ENCODE measurements at regions not wholly inside any gene's neighbourhood (a gene's known extent, or its start where the extent isn't known, plus 50 kb on each side); places are given as distances from the start of the nearest gene placed in this dataset.
A peak's percentile ranks its signal among the peaks of the same experiment; 100 is the strongest.

DNA sequence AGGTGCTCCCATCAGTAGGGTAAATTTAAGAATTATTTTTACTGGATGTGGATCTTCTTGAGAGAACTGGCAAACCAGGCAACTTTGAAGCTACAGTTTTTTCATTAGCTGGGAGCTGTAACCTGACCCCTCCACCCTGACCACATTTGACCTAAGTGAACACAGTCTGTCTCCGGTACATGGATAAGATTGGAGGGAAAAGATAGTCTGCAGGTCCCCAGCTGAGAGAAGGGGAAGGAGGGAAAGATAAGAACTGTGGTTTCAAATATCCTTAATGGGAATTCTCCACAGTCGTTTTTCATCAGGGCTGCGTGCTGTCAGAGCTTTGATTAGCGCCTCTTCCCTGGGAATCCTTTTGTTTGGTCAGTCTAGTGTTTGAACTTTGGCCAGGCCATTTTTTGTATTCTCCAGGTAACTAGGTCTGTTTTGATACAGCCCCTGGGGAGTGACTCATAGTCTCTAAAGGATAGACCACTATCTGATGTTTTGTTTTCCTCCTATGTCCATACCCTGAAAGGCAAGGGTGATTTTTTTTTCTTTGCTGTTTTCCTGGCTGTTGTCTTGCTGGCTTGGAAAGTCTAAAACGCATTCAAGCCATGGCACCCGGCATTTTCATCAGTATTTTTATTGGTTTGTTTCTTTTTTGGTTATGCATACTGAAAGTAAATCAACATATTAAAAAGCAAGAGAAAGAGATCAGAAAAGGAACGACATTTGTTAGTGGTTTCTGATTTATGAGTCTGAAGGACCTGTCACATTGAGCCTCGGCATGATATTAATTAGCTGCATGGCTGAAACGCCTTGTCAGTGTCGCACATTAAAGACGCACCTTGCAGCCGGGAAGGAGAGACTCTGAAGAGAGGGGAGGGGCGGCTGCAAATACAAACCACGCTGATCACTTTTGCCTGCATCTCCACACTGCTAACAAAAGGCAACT is 183.4 kb upstream of the FN1 start:
- Histone ChIP-seq H3K4me3 (ENCODE audit: low read depth, low read length) (no peak overlapping the region), H3K27ac (ENCODE audit: low read depth, low read length) (peak overlapping the region; percentile 79; the same call in 1 of the 2 replicates), H3K9ac (ENCODE audit: low read length) (peak overlapping the region; percentile 27), H3K36me3 (ENCODE audit: control insufficient read depth, insufficient read depth, low read length) (no peaks in the 10 kb centered on the region), H3K27me3 (ENCODE audit: control insufficient read depth, insufficient read depth, low read length) (no peaks in the 10 kb centered on the region), H3K9me3 (ENCODE audit: control insufficient read depth, insufficient read depth, low read depth, low read length) (peaks cover 19% of the 10 kb centered on the region), H3K4me1 (ENCODE audit: control insufficient read depth, insufficient read depth, low read length) (peaks cover 25% of the 10 kb centered on the region)

DNA sequence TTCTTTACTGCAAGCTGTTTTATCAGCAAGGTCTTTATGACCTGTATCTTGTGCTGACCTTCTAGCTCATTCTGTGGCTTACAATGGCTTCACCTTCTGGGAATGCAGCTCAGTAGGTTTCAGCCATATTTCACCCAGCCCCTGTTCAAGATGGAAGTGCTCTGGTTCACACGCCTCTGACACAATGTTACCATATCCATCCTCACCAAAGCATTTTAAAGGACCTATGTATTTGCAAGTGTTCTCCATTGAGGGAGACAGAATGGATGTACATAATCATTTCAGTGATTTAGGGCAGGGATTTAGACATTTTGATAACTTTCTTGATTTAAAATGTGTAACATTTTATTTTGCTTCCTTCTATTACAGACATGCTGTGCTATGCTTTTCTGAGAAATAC is 182.3 kb upstream of the FN1 start:
- no peaks in the 10 kb centered on the region for H3K27me3 ChIP-seq (ENCODE audit: control insufficient read depth, insufficient read depth, low read length)
- no peaks in the 10 kb centered on the region for H3K36me3 ChIP-seq (ENCODE audit: control insufficient read depth, insufficient read depth, low read length)
- peaks cover 32% of the 10 kb centered on the region for H3K4me1 ChIP-seq (ENCODE audit: control insufficient read depth, insufficient read depth, low read length)
- H3K9ac ChIP-seq (ENCODE audit: low read length), result no peak overlapping the region
- no peak overlapping the region for H3K27ac ChIP-seq (ENCODE audit: low read depth, low read length)
- peaks cover 19% of the 10 kb centered on the region for H3K9me3 ChIP-seq (ENCODE audit: control insufficient read depth, insufficient read depth, low read depth, low read length)
- H3K4me3 ChIP-seq (ENCODE audit: low read depth, low read length), result no peak overlapping the region

DNA sequence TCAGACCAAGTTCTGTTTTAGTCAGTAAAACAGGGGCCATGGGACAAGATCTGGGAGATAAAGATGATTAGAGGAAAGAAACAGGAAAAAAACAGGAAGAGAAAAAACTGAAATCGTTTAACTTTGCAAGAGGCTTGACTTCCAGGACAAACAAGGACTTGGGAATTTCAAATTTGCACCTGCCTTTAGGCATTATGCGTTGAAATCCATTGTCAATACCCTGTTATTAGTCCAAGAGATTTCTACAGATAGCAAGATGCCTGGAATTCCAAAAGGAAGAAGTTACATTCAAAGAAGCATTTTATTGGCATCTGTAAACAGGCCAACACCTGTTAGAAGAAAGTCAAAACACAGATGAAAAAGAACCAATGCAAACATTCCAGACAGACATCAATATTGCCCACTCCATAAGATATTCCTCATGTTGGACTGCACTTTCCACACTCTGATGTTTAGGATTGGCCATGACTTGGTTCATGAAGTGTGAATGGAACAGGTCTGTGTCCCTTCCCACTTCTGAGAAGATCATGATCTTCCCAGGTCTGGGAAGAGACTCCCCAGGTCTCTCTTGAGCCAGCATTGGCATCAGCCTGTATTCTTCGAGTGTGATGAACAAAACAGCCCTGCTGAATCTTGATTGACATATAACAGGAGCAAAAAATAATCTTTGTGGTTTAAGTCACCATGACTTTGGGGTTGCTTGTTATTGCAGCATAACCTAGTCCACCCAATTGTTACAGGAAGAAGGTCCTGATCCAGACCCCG is 181.4 kb upstream of the FN1 start:
- peaks cover 40% of the 10 kb centered on the region for H3K4me1 ChIP-seq (ENCODE audit: control insufficient read depth, insufficient read depth, low read length)
- H3K27ac ChIP-seq (ENCODE audit: low read depth, low read length), result no peak overlapping the region
- no peaks in the 10 kb centered on the region for H3K27me3 ChIP-seq (ENCODE audit: control insufficient read depth, insufficient read depth, low read length)
- no peak overlapping the region for H3K4me3 ChIP-seq (ENCODE audit: low read depth, low read length)
- no peaks in the 10 kb centered on the region for H3K36me3 ChIP-seq (ENCODE audit: control insufficient read depth, insufficient read depth, low read length)
- peaks cover 19% of the 10 kb centered on the region for H3K9me3 ChIP-seq (ENCODE audit: control insufficient read depth, insufficient read depth, low read depth, low read length)
- no peak overlapping the region for H3K9ac ChIP-seq (ENCODE audit: low read length)

DNA sequence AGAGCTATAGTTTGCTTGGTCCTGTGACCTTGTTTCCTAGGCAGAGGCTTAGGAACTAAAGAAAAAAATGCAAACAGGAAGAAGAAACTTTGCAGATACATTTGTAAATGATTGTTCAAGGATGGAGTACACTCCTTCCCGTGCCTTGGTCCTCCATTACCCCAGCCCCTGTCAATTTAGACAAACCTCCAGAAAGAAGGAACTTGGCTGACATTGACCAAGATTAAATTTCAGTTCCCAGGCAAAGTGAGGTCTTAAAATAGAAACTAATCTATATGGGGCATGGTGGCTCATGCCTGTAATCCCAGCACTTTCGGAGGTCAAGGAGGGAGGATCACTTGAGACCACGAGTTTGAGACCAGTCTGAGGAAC is 179.9 kb upstream of the FN1 start:
- Histone ChIP-seq H3K9ac (ENCODE audit: low read length) (no peak overlapping the region), H3K4me1 (ENCODE audit: control insufficient read depth, insufficient read depth, low read length) (peaks cover 42% of the 10 kb centered on the region), H3K9me3 (ENCODE audit: control insufficient read depth, insufficient read depth, low read depth, low read length) (peaks cover 19% of the 10 kb centered on the region), H3K27ac (ENCODE audit: low read depth, low read length) (no peak overlapping the region), H3K27me3 (ENCODE audit: control insufficient read depth, insufficient read depth, low read length) (no peaks in the 10 kb centered on the region), H3K4me3 (ENCODE audit: low read depth, low read length) (no peak overlapping the region), H3K36me3 (ENCODE audit: control insufficient read depth, insufficient read depth, low read length) (no peaks in the 10 kb centered on the region)

DNA sequence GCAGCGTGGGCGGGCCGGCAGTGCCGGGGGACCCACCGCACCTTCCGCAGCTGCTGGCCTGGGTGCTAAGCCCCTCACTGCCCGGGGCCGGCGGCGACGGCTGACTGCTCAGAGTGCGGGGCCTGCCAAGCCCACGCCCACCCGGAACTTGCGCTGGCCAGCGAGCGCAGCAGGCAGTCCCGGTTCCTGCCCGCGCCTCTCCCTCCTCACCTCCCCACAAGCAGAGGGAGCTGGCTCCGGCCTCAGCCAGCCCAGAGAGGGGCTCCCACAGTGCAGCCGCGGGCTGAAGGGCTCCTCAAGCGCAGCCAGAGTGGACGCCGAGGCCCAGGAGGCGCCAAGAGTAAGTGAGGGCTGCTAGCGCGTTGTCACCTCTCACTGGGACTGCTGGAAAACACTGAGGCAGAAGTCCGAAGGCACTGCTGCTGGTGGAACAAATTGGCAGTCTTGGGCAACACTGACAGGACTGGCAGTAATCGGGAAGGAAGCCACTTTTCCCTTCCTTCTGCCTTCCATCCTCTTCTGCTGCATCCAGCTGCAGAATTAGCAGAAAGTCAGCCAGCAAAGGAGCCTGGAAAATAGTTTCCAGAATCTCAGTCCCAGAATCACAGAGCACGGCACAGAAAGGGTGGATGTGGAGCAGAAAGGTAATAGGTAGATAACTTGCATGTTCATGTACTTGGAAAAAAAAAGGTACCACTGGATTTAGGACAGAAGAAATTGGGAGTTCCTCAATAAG is 179.4 kb upstream of the FN1 start:
- Histone ChIP-seq H3K9ac (ENCODE audit: low read length) (no peak overlapping the region), H3K27me3 (ENCODE audit: control insufficient read depth, insufficient read depth, low read length) (no peaks in the 10 kb centered on the region), H3K4me1 (ENCODE audit: control insufficient read depth, insufficient read depth, low read length) (peaks cover 41% of the 10 kb centered on the region), H3K36me3 (ENCODE audit: control insufficient read depth, insufficient read depth, low read length) (no peaks in the 10 kb centered on the region), H3K4me3 (ENCODE audit: low read depth, low read length) (no peak overlapping the region), H3K9me3 (ENCODE audit: control insufficient read depth, insufficient read depth, low read depth, low read length) (peaks cover 19% of the 10 kb centered on the region), H3K27ac (ENCODE audit: low read depth, low read length) (no peak overlapping the region)

DNA sequence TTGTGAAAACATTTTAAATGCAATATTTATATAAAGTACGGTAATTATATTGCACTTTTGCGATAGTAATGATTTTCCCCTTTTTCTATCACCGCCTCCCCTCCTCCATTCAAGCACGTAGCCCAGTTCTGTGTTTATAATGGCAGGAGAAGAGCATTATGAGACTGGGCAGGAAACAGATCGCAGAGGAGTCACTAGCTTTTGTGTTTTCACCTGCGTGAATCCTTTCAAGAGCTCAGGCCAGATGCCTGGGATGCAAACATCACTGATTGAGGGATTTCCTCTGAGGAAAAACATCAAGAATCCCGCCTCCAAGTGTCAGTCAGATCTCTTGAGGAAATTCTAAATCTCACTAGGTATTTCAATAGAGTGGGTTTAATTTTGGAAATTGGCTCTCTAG is 178.4 kb upstream of the FN1 start:
- no peak overlapping the region for H3K27ac ChIP-seq (ENCODE audit: low read depth, low read length)

DNA sequence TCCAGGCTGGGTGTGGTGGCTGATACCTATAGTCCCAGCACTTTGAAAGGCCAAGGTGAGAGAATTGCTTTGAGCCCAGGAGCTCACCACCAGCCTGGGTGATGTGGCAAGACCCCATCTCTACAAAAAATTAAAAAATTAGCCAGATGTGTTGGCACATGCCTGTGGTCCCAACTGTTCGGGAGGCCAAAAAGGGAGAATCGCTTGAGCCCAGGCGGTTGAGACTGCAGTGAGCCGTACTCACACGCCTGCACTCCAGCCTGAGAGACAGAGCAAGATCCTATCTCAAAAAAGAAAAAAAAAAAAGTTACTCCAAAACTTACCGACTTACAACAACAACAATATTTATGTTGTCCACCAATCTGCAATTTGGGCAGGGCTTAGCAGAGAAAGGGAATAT is 178.0 kb upstream of the FN1 start:
- peaks cover 19% of the 10 kb centered on the region for H3K9me3 ChIP-seq (ENCODE audit: control insufficient read depth, insufficient read depth, low read depth, low read length)
- H3K4me1 ChIP-seq (ENCODE audit: control insufficient read depth, insufficient read depth, low read length), result peaks cover 27% of the 10 kb centered on the region
- no peaks in the 10 kb centered on the region for H3K36me3 ChIP-seq (ENCODE audit: control insufficient read depth, insufficient read depth, low read length)
- no peak overlapping the region for H3K27ac ChIP-seq (ENCODE audit: low read depth, low read length)
- no peak overlapping the region for H3K4me3 ChIP-seq (ENCODE audit: low read depth, low read length)
- no peaks in the 10 kb centered on the region for H3K27me3 ChIP-seq (ENCODE audit: control insufficient read depth, insufficient read depth, low read length)
- no peak overlapping the region for H3K9ac ChIP-seq (ENCODE audit: low read length)

More for the DNA sequence above, 178.4 kb upstream of the FN1 start:
- no peaks in the 10 kb centered on the region for H3K27me3 ChIP-seq (ENCODE audit: control insufficient read depth, insufficient read depth, low read length)
- no peak overlapping the region for H3K4me3 ChIP-seq (ENCODE audit: low read depth, low read length)
- peaks cover 19% of the 10 kb centered on the region for H3K9me3 ChIP-seq (ENCODE audit: control insufficient read depth, insufficient read depth, low read depth, low read length)
- no peak overlapping the region for H3K9ac ChIP-seq (ENCODE audit: low read length)
- peaks cover 31% of the 10 kb centered on the region for H3K4me1 ChIP-seq (ENCODE audit: control insufficient read depth, insufficient read depth, low read length)
- no peaks in the 10 kb centered on the region for H3K36me3 ChIP-seq (ENCODE audit: control insufficient read depth, insufficient read depth, low read length)

DNA sequence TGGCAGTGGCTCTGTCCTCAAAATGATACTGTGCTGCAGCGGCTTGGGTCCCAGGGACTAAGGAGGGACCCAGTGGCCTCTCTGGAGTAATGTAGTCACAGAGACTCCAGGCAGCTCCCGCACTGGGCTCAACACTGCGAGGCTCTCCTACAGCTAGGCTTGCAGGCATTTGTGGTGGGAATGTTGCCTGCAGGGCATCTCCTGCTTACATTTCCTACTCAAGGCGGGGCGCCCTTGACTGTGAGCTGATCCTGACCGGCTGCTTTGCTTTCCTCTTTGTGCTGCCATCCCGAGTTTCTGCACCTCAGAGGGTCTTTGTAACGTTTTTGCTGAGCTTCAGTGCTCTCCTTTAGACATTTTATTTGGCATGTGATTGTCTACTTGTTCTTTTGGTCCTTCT is 177.4 kb upstream of the FN1 start:
- Histone ChIP-seq H3K36me3 (ENCODE audit: control insufficient read depth, insufficient read depth, low read length) (no peaks in the 10 kb centered on the region), H3K4me3 (ENCODE audit: low read depth, low read length) (no peak overlapping the region), H3K9me3 (ENCODE audit: control insufficient read depth, insufficient read depth, low read depth, low read length) (peaks cover 19% of the 10 kb centered on the region), H3K27ac (ENCODE audit: low read depth, low read length) (no peak overlapping the region), H3K27me3 (ENCODE audit: control insufficient read depth, insufficient read depth, low read length) (no peaks in the 10 kb centered on the region), H3K9ac (ENCODE audit: low read length) (no peak overlapping the region), H3K4me1 (ENCODE audit: control insufficient read depth, insufficient read depth, low read length) (peaks cover 23% of the 10 kb centered on the region)

DNA sequence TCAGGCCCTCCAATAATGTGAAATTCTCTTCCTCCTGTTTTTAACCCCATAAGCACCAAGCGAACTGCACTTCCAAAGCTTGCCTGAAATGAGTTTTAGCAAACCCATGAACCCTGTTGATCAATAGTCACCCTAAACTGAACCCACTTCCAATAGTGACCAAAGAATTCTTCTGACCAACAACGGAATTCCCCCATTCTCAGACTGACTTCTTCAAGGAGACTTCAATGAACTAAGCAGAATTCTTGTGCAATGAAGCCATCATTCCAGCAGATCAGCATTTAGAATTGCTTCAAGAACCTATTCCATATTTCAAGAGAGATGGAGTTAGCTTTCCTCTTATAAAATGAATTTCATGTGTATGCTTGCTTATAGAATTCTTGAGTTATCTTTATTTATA is 176.9 kb upstream of the FN1 start:
- Histone ChIP-seq H3K27me3 (ENCODE audit: control insufficient read depth, insufficient read depth, low read length) (no peaks in the 10 kb centered on the region), H3K36me3 (ENCODE audit: control insufficient read depth, insufficient read depth, low read length) (no peaks in the 10 kb centered on the region), H3K9me3 (ENCODE audit: control insufficient read depth, insufficient read depth, low read depth, low read length) (peaks cover 17% of the 10 kb centered on the region), H3K4me3 (ENCODE audit: low read depth, low read length) (no peak overlapping the region), H3K4me1 (ENCODE audit: control insufficient read depth, insufficient read depth, low read length) (peaks cover 23% of the 10 kb centered on the region), H3K27ac (ENCODE audit: low read depth, low read length) (no peak overlapping the region), H3K9ac (ENCODE audit: low read length) (no peak overlapping the region)

DNA sequence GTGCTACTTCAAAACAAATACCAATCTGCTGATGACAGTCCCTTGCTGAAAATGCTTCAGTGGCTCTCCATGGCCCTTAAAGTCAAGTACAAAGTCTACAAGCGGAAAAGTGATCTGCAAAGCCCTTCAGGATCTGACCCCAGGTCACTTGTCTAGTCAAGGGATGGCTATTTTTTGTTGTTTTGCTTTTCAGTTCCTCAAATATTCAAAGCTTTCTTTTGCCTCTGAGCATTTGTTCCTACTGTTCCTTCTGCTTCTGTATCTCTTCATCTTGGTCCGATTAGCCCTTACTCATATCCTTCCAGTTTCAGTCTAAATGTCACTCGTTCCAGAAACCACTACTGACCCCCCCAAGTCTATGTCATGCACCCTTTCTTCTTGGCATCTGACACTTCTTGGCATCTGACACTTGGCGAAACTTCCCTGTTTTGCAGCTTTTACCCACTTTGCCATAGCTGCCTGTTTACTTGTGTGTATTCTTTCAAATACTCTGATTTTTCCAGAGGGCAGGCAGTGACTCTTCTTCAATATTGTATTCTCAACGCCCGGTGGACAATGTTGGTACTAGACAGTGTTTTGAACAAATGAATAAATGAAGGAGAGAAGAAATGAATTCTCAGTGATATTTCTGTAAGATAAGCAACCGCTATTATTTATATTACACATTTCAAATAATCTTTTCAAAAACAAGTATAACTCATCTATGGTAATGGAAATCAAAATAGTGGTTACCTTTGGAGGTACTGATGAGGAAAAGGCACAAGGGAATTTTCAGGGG is 175.9 kb upstream of the FN1 start:
- Histone ChIP-seq H3K27me3 (ENCODE audit: control insufficient read depth, insufficient read depth, low read length) (no peaks in the 10 kb centered on the region), H3K4me1 (ENCODE audit: control insufficient read depth, insufficient read depth, low read length) (peaks cover 23% of the 10 kb centered on the region), H3K9ac (ENCODE audit: low read length) (no peak overlapping the region), H3K9me3 (ENCODE audit: control insufficient read depth, insufficient read depth, low read depth, low read length) (peaks cover 14% of the 10 kb centered on the region), H3K36me3 (ENCODE audit: control insufficient read depth, insufficient read depth, low read length) (no peaks in the 10 kb centered on the region), H3K27ac (ENCODE audit: low read depth, low read length) (no peak overlapping the region), H3K4me3 (ENCODE audit: low read depth, low read length) (no peak overlapping the region)

Measured in HUES6 (cell line).